ENCODE measurements at regions not wholly inside any gene's neighbourhood (a gene's known extent, or its start where the extent isn't known, plus 50 kb on each side); places are given as distances from the start of the nearest gene placed in this dataset.
A peak's percentile ranks its signal among the peaks of the same experiment; 100 is the strongest.

- TF ChIP-seq ZNF449 (CRISPR knock-in tag; IDR thresholded peaks at IDR 0.05) = no peak
- 0 out of 2 replicates have a peak, but pooled peaks have one; percentile 11 for TF ChIP-seq RAD51 (IDR thresholded peaks at IDR 0.05; ENCODE audit: borderline replicate concordance, low read depth)
- TF ChIP-seq ZNF41 (CRISPR knock-in tag; conservative IDR thresholded peaks at IDR 0.05) = no peak
- 0 out of 2 replicates have a peak, but pooled peaks have one; percentile 30 for TF ChIP-seq HSF4 (CRISPR knock-in tag; IDR thresholded peaks at IDR 0.05; ENCODE audit: borderline replicate concordance)
- TF ChIP-seq RBBP5 (IDR thresholded peaks at IDR 0.05; ENCODE audit: borderline replicate concordance, insufficient read depth, low read length, poor library complexity, severe bottlenecking) = no peak
- TF ChIP-seq SMC3 (conservative IDR thresholded peaks at IDR 0.05; ENCODE audit: insufficient read depth, low read depth, low read length) = peak; percentile 27; the same call in 1 of the 2 replicates
- peak; percentile 51; the same call in 1 of the 2 replicates for TF ChIP-seq LCOR (CRISPR knock-in tag; IDR thresholded peaks at IDR 0.05)
- TF ChIP-seq FOXA3 (CRISPR knock-in tag; conservative IDR thresholded peaks at IDR 0.05 in 1 of 2, IDR thresholded peaks at IDR 0.05 in 1 of 2) = no peak
- TF ChIP-seq CTCF (IDR thresholded peaks at IDR 0.05 in 2 of 3, conservative IDR thresholded peaks at IDR 0.05 in 1 of 3; ENCODE audit: insufficient read depth in 2 of 3, low read depth in 1 of 3, low read length in 3 of 3) = peak in 2 of 3 experiments; percentile 17 to 26; a peak in 2 of 6 replicates
- peak; percentile 32 to 33 for TF ChIP-seq MNT (conservative IDR thresholded peaks at IDR 0.05)
- no peak for TF ChIP-seq SNRNP70 (optimal IDR thresholded peaks at IDR 0.05; ENCODE audit: low read depth, low read length)
- 0 out of 2 replicates have a peak, but pooled peaks have one; percentile 10 for TF ChIP-seq ZNF395 (CRISPR knock-in tag; IDR thresholded peaks at IDR 0.05)
- 0 out of 2 replicates have a peak, but pooled peaks have one; percentile 41 for TF ChIP-seq SMAD4 (CRISPR knock-in tag; conservative IDR thresholded peaks at IDR 0.05)
- no peak for TF ChIP-seq RBM22 (IDR thresholded peaks at IDR 0.05; ENCODE audit: low read depth, low read length, poor library complexity, severe bottlenecking)
- TF ChIP-seq GTF2E2 (tag; IDR thresholded peaks at IDR 0.05) = peak; percentile 66; the same call in 1 of the 2 replicates
- TF ChIP-seq THRAP3 (IDR thresholded peaks at IDR 0.05; ENCODE audit: borderline replicate concordance) = no peak
- peak; percentile 34 for TF ChIP-seq TAF9B (IDR thresholded peaks at IDR 0.05; ENCODE audit: partially characterized antibody)
- TF ChIP-seq NRF1 (conservative IDR thresholded peaks at IDR 0.05 in 1 of 2, IDR thresholded peaks at IDR 0.05 in 1 of 2) = peak; percentile 47; a peak in 3 of 4 replicates
- peak; percentile 84 for TF ChIP-seq RBFOX2 (IDR thresholded peaks at IDR 0.05; ENCODE audit: low read depth, low read length)
- peak; percentile 83 for TF ChIP-seq ELF1 (tag; IDR thresholded peaks at IDR 0.05)
Observed at GRCh38 chr4:38318737-38319455, 345.1 kb upstream of the KLF3 start (continued).

All from K562 (cell line).